CD4-positive, alpha-beta T cell treated with Interleukin-6 for 4 hours (primary cell): ENCODE measurements at regions not wholly inside any gene's neighbourhood (a gene's known extent, or its start where the extent isn't known, plus 50 kb on each side); places are given as distances from the start of the nearest gene placed in this dataset.
"Not testable (repeated sequence)": the region's sequence is repeated elsewhere in the genome, so short reads cannot be mapped to it uniquely, and the experiment has no call there.

ENCODE experiments used
- DNase-seq: peaks from one replicate; pipeline ENCODE4 v3.0.0-alpha.2; 2020; ENCODE audit warnings: mixed read lengths

GRCh38 chr22:22785316-22786065 is 102.1 kb upstream of the IGLL5 start:
- no peak for DNase-seq

- DNase-seq: no peak
Measured at GRCh38 chr22:22786301-22787115, 101.1 kb upstream of the IGLL5 start.

- DNase-seq: no peak
Measured at GRCh38 chr22:22787151-22787550, 100.5 kb upstream of the IGLL5 start.

GRCh38 chr22:22787786-22788459 is 99.7 kb upstream of the IGLL5 start:
- DNase-seq: peak; percentile 82

GRCh38 chr22:22788460-22789037 is 99.1 kb upstream of the IGLL5 start:
- DNase-seq: no peak

- DNase-seq: no peak
Measured at GRCh38 chr22:22789233-22789921, 98.2 kb upstream of the IGLL5 start.

GRCh38 chr22:22789922-22790845 is 97.4 kb upstream of the IGLL5 start:
- DNase-seq: no peak

- no peak for DNase-seq
Measured at GRCh38 chr22:22791438-22792181, 96.0 kb upstream of the IGLL5 start.

- DNase-seq: not testable (repeated sequence)
Measured at GRCh38 chr22:22792205-22792786, 95.3 kb upstream of the IGLL5 start.

GRCh38 chr22:22795639-22796038 is 92.0 kb upstream of the IGLL5 start:
- not testable (repeated sequence) for DNase-seq

- DNase-seq: no peak
Measured at GRCh38 chr22:22796724-22797123, 90.9 kb upstream of the IGLL5 start.

- no peak for DNase-seq
Measured at GRCh38 chr22:22798232-22798616, 89.4 kb upstream of the IGLL5 start.

- DNase-seq: no peak
Measured at GRCh38 chr22:22798716-22799115, 88.9 kb upstream of the IGLL5 start.

GRCh38 chr22:22799561-22799960 is 88.1 kb upstream of the IGLL5 start:
- DNase-seq: no peak

GRCh38 chr22:22800716-22801115 is 86.9 kb upstream of the IGLL5 start:
- no peak for DNase-seq

- DNase-seq: peak; percentile 75
Measured at GRCh38 chr22:22802339-22802970, 85.2 kb upstream of the IGLL5 start.

- DNase-seq: no peak
Measured at GRCh38 chr22:22803285-22803853, 84.2 kb upstream of the IGLL5 start.

GRCh38 chr22:22810018-22810427 is 77.6 kb upstream of the IGLL5 start:
- no peak for DNase-seq

- no peak for DNase-seq
Measured at GRCh38 chr22:22810471-22810870, 77.1 kb upstream of the IGLL5 start.
